ENCODE measurements at regions not wholly inside any gene's neighbourhood (a gene's known extent, or its start where the extent isn't known, plus 50 kb on each side); places are given as distances from the start of the nearest gene placed in this dataset.

GRCh38 chr11:32005786-32006416, 85.0 kb upstream of the RCN1 start:
- Mint-ChIP-seq H3K36me3 (ENCODE audit: low read depth) (no peaks in the 10 kb centered on the region), H3K4me3 (no peak overlapping the region), H3K27me3 (peaks cover 20% of the 10 kb centered on the region), H3K4me1 (ENCODE audit: low read depth) (no peaks in the 10 kb centered on the region), H3K9me3 (no peaks in the 10 kb centered on the region), H3K27ac (no peak overlapping the region)
- intact Hi-C loops (cut with micrococcal nuclease), result no loop called here
- ChIA-PET CTCF (no interaction called here), POLR2A (no interaction called here)
- no peak for TF ChIP-seq CTCF (IDR thresholded peaks at IDR 0.05)
- DNase-seq, result no peak
- no peak for ATAC-seq

- no peak for TF ChIP-seq CTCF (IDR thresholded peaks at IDR 0.05)
- CTCF ChIA-PET, result interaction anchor here (0.9 to 1.6 kb wide), 6 partner anchors 10 to 173 kb away, joined by 3 to 4 read pairs (median 4); no protein-coding TSS in a partner anchor
- no peak overlapping the region for H3K27ac Mint-ChIP-seq
- intact Hi-C loops (cut with micrococcal nuclease), result no loop called here
- H3K27me3 Mint-ChIP-seq, result peaks cover 13% of the 10 kb centered on the region
- H3K4me3 Mint-ChIP-seq, result no peak overlapping the region
- no peak for ATAC-seq
- H3K9me3 Mint-ChIP-seq, result no peaks in the 10 kb centered on the region
- POLR2A ChIA-PET, result no interaction called here
- no peaks in the 10 kb centered on the region for H3K4me1 Mint-ChIP-seq (ENCODE audit: low read depth)
- H3K36me3 Mint-ChIP-seq (ENCODE audit: low read depth), result no peaks in the 10 kb centered on the region
- DNase-seq, result no peak
These were observed 87.5 kb upstream of the RCN1 start for GRCh38 chr11:32003335-32003734.

- H3K4me3 Mint-ChIP-seq, result no peak overlapping the region
- H3K4me1 Mint-ChIP-seq (ENCODE audit: low read depth), result no peaks in the 10 kb centered on the region
- no peak for TF ChIP-seq CTCF (IDR thresholded peaks at IDR 0.05)
- no peak overlapping the region for H3K27ac Mint-ChIP-seq
- no peak for DNase-seq
- peaks cover 13% of the 10 kb centered on the region for H3K27me3 Mint-ChIP-seq
- no peak for ATAC-seq
- intact Hi-C loops (cut with micrococcal nuclease), result no loop called here
- no peaks in the 10 kb centered on the region for H3K9me3 Mint-ChIP-seq
- H3K36me3 Mint-ChIP-seq (ENCODE audit: low read depth), result no peaks in the 10 kb centered on the region
- CTCF ChIA-PET, result no interaction called here
- POLR2A ChIA-PET, result no interaction called here
These were observed 88.6 kb upstream of the RCN1 start for GRCh38 chr11:32002311-32002710.

- DNase-seq, result no peak
- H3K27me3 Mint-ChIP-seq, result peaks cover 6% of the 10 kb centered on the region
- H3K4me1 Mint-ChIP-seq (ENCODE audit: low read depth), result peaks cover 11% of the 10 kb centered on the region
- ChIA-PET POLR2A (no interaction called here), CTCF (no interaction called here)
- no peak for TF ChIP-seq CTCF (IDR thresholded peaks at IDR 0.05)
- ATAC-seq, result no peak
- no peak overlapping the region for H3K27ac Mint-ChIP-seq
- intact Hi-C loops (cut with micrococcal nuclease), result no loop called here
- H3K4me3 Mint-ChIP-seq, result no peak overlapping the region
- no peaks in the 10 kb centered on the region for H3K36me3 Mint-ChIP-seq (ENCODE audit: low read depth)
- H3K9me3 Mint-ChIP-seq, result no peaks in the 10 kb centered on the region
These were observed 92.9 kb upstream of the RCN1 start for GRCh38 chr11:31997955-31998354.

GRCh38 chr11:31996159-31996881, 94.6 kb upstream of the RCN1 start:
- Mint-ChIP-seq H3K4me1 (ENCODE audit: low read depth) (peaks cover 11% of the 10 kb centered on the region), H3K9me3 (no peaks in the 10 kb centered on the region), H3K4me3 (no peak overlapping the region), H3K27ac (no peak overlapping the region), H3K27me3 (peaks cover 4% of the 10 kb centered on the region), H3K36me3 (ENCODE audit: low read depth) (no peaks in the 10 kb centered on the region)
- TF ChIP-seq CTCF (IDR thresholded peaks at IDR 0.05), result no peak
- intact Hi-C loops (cut with micrococcal nuclease), result no loop called here
- CTCF ChIA-PET, result interaction anchor here (0.7 kb wide), 1 partner anchor 11 kb away, joined by 3 read pairs; no protein-coding TSS in a partner anchor
- POLR2A ChIA-PET, result no interaction called here
- ATAC-seq (no peak), DNase-seq (no peak)
